Astrocyte (in vitro differentiated cells and primary cell): ENCODE measurements at regions not wholly inside any gene's neighbourhood (a gene's known extent, or its start where the extent isn't known, plus 50 kb on each side); places are given as distances from the start of the nearest gene placed in this dataset.

Source experiments
- DNase-seq: peaks from one replicate; pipeline ENCODE4 v3.0.0-alpha.2; 2010; ENCODE audit warnings: low read depth
- FAIRE-seq: peaks from 2 replicates; lab custom pipeline; 2011; peaks lifted over from hg19 to GRCh38; lab: Jason Lieb, UNC
- H2AFZ ChIP-seq: 2 replicates; pipeline ENCODE4 v1.6.0; 2012; ENCODE audit warnings: low read depth, low read length, inconsistent platforms
- H3K27ac ChIP-seq: 2 replicates; pipeline ENCODE4 v1.5.1; 2011; ENCODE audit warnings: low read depth, low read length, inconsistent platforms
- H3K27me3 ChIP-seq: 2 replicates; pipeline ENCODE4 v1.6.0; 2011; ENCODE audit warnings: low read length, inconsistent platforms; ENCODE audit not compliant: insufficient read depth
- H3K36me3 ChIP-seq: 2 replicates; pipeline ENCODE4 v1.5.1; 2011; ENCODE audit warnings: low read length, inconsistent platforms; ENCODE audit not compliant: insufficient read depth
- H3K4me1 ChIP-seq: 2 replicates; pipeline ENCODE4 v1.5.1; 2011; ENCODE audit warnings: low read length, inconsistent platforms; ENCODE audit not compliant: insufficient read depth
- H3K4me2 ChIP-seq: 2 replicates; pipeline ENCODE4 v1.6.0; 2012; ENCODE audit warnings: low read length, inconsistent platforms
- H3K4me3 ChIP-seq: 2 replicates; pipeline ENCODE4 v1.5.1; 2011; ENCODE audit warnings: low read depth, mild to moderate bottlenecking, low read length, inconsistent platforms; ENCODE audit not compliant: insufficient read depth
- H3K79me2 ChIP-seq: 2 replicates; pipeline ENCODE4 v1.6.0; 2012; ENCODE audit warnings: mild to moderate bottlenecking, low read length, inconsistent platforms; ENCODE audit not compliant: insufficient read depth
- H3K9ac ChIP-seq: 2 replicates; pipeline ENCODE4 v1.6.0; 2012; ENCODE audit warnings: mild to moderate bottlenecking, low read length, inconsistent platforms
- H3K9me3 ChIP-seq: 2 replicates; pipeline ENCODE4 v1.5.1; 2012; ENCODE audit warnings: low read depth, mild to moderate bottlenecking, low read length, inconsistent platforms; ENCODE audit not compliant: insufficient read depth
- H4K20me1 ChIP-seq: 2 replicates; pipeline ENCODE4 v1.6.0; 2012; ENCODE audit warnings: low read length, inconsistent platforms; ENCODE audit not compliant: insufficient read depth
- H3K27ac Mint-ChIP-seq: one replicate; pipeline ENCODE4 v1.8.0; 2021; ENCODE audit warnings: mild to moderate bottlenecking, mixed read lengths; ENCODE audit not compliant: unreplicated experiment
- H3K27me3 Mint-ChIP-seq: one replicate; pipeline ENCODE4 v1.8.0; 2021; ENCODE audit warnings: low read depth, mixed read lengths; ENCODE audit not compliant: unreplicated experiment
- H3K36me3 Mint-ChIP-seq: one replicate; pipeline ENCODE4 v1.8.0; 2021; ENCODE audit warnings: low read depth, mixed read lengths; ENCODE audit not compliant: unreplicated experiment
- H3K4me1 Mint-ChIP-seq: one replicate; pipeline ENCODE4 v1.8.0; 2021; ENCODE audit warnings: low read depth, mixed read lengths; ENCODE audit not compliant: unreplicated experiment
- H3K4me3 Mint-ChIP-seq: one replicate; pipeline ENCODE4 v1.8.0; 2021; ENCODE audit warnings: mild to moderate bottlenecking, moderate library complexity, mixed read lengths; ENCODE audit not compliant: unreplicated experiment
- H3K9me3 Mint-ChIP-seq: one replicate; pipeline ENCODE4 v1.8.0; 2021; ENCODE audit warnings: mild to moderate bottlenecking, mixed read lengths; ENCODE audit not compliant: unreplicated experiment
- CTCF ChIP-seq: IDR thresholded peaks from 2 replicates; pipeline ENCODE4 v1.5.1; 2011; ENCODE audit warnings: low read depth, mild to moderate bottlenecking, inconsistent platforms, low read length, moderate library complexity; ENCODE audit not compliant: insufficient read depth
- EZH2 ChIP-seq: IDR thresholded peaks from 2 replicates; pipeline ENCODE4 v1.6.1; 2012; ENCODE audit warnings: mild to moderate bottlenecking, low read length, inconsistent platforms; ENCODE audit not compliant: insufficient read depth

GRCh38 chr17:34174496-34174895 lies 80.6 kb upstream of the CCL2 start:
- Histone ChIP-seq H3K27me3 (no peaks in the 10 kb centered on the region), H3K79me2 (no peaks in the 10 kb centered on the region), H2AFZ (no peak overlapping the region), H3K9me3 (no peaks in the 10 kb centered on the region), H3K36me3 (no peaks in the 10 kb centered on the region), H3K9ac (no peak overlapping the region), H3K4me1 (peaks cover 12% of the 10 kb centered on the region), H4K20me1 (no peaks in the 10 kb centered on the region), H3K4me2 (no peak overlapping the region), H3K27ac (no peak overlapping the region), H3K4me3 (no peak overlapping the region)
- no peak for TF ChIP-seq EZH2
- no peak for TF ChIP-seq CTCF
- Mint-ChIP-seq H3K4me3 (no peak overlapping the region), H3K27ac (no peak overlapping the region), H3K9me3 (no peaks in the 10 kb centered on the region), H3K36me3 (no peaks in the 10 kb centered on the region), H3K27me3 (peaks cover 5% of the 10 kb centered on the region), H3K4me1 (peaks cover 7% of the 10 kb centered on the region)
- FAIRE-seq (no peak), DNase-seq (no peak)

- Histone ChIP-seq H2AFZ (no peak overlapping the region), H3K4me2 (no peak overlapping the region), H3K9ac (no peak overlapping the region), H3K9me3 (no peaks in the 10 kb centered on the region), H3K27ac (no peak overlapping the region), H3K4me1 (peaks cover 12% of the 10 kb centered on the region), H3K36me3 (no peaks in the 10 kb centered on the region), H3K27me3 (no peaks in the 10 kb centered on the region), H4K20me1 (no peaks in the 10 kb centered on the region), H3K4me3 (no peak overlapping the region), H3K79me2 (no peaks in the 10 kb centered on the region)
- Mint-ChIP-seq H3K27me3 (peaks cover 5% of the 10 kb centered on the region), H3K36me3 (no peaks in the 10 kb centered on the region), H3K27ac (no peak overlapping the region), H3K9me3 (no peaks in the 10 kb centered on the region), H3K4me3 (no peak overlapping the region), H3K4me1 (peaks cover 7% of the 10 kb centered on the region)
- DNase-seq (no peak), FAIRE-seq (no peak)
- no peak for TF ChIP-seq EZH2
- no peak for TF ChIP-seq CTCF
These were observed 78.6 kb upstream of the CCL2 start for GRCh38 chr17:34176440-34176839.

- H2AFZ ChIP-seq: no peak overlapping the region
These were observed 77.4 kb upstream of the CCL2 start for GRCh38 chr17:34177642-34178041.

More at GRCh38 chr17:34177642-34178041, 77.4 kb upstream of the CCL2 start:
- no peak overlapping the region for H3K27ac ChIP-seq
- H3K4me1 ChIP-seq: peaks cover 12% of the 10 kb centered on the region
- H3K27me3 ChIP-seq: no peaks in the 10 kb centered on the region
- no peak for TF ChIP-seq EZH2
- TF ChIP-seq CTCF: no peak
- Mint-ChIP-seq H3K9me3 (no peaks in the 10 kb centered on the region), H3K27ac (no peak overlapping the region), H3K36me3 (no peaks in the 10 kb centered on the region), H3K4me3 (no peak overlapping the region), H3K27me3 (peaks cover 5% of the 10 kb centered on the region), H3K4me1 (peaks cover 7% of the 10 kb centered on the region)
- no peak overlapping the region for H3K4me3 ChIP-seq
- H3K4me2 ChIP-seq: peak overlapping the region; percentile 61
- no peaks in the 10 kb centered on the region for H3K79me2 ChIP-seq
- FAIRE-seq: no peak
- H3K36me3 ChIP-seq: no peaks in the 10 kb centered on the region
- peak; percentile 85 for DNase-seq
- no peak overlapping the region for H3K9ac ChIP-seq
- H3K9me3 ChIP-seq: no peaks in the 10 kb centered on the region
- H4K20me1 ChIP-seq: no peaks in the 10 kb centered on the region
